ENCODE measurements at regions not wholly inside any gene's neighbourhood (a gene's known extent, or its start where the extent isn't known, plus 50 kb on each side); places are given as distances from the start of the nearest gene placed in this dataset.

- ATAC-seq = no peak
- Mint-ChIP-seq H3K4me1 (peaks cover 18% of the 10 kb centered on the region), H3K27me3 (no peaks in the 10 kb centered on the region), H3K4me3 (no peak overlapping the region), H3K27ac (no peak overlapping the region), H3K36me3 (no peaks in the 10 kb centered on the region), H3K9me3 (no peaks in the 10 kb centered on the region)
These were observed 166.5 kb upstream of the NR3C1 start for GRCh38 chr5:143569722-143570567.

- no peaks in the 10 kb centered on the region for H3K9me3 Mint-ChIP-seq
- no peak overlapping the region for H3K4me3 Mint-ChIP-seq
- no peak for ATAC-seq
- no peak overlapping the region for H3K27ac Mint-ChIP-seq
- H3K36me3 Mint-ChIP-seq = no peaks in the 10 kb centered on the region
- peaks cover 18% of the 10 kb centered on the region for H3K4me1 Mint-ChIP-seq
- H3K27me3 Mint-ChIP-seq = no peaks in the 10 kb centered on the region
These were observed 165.8 kb upstream of the NR3C1 start for GRCh38 chr5:143569213-143569701.

DNA sequence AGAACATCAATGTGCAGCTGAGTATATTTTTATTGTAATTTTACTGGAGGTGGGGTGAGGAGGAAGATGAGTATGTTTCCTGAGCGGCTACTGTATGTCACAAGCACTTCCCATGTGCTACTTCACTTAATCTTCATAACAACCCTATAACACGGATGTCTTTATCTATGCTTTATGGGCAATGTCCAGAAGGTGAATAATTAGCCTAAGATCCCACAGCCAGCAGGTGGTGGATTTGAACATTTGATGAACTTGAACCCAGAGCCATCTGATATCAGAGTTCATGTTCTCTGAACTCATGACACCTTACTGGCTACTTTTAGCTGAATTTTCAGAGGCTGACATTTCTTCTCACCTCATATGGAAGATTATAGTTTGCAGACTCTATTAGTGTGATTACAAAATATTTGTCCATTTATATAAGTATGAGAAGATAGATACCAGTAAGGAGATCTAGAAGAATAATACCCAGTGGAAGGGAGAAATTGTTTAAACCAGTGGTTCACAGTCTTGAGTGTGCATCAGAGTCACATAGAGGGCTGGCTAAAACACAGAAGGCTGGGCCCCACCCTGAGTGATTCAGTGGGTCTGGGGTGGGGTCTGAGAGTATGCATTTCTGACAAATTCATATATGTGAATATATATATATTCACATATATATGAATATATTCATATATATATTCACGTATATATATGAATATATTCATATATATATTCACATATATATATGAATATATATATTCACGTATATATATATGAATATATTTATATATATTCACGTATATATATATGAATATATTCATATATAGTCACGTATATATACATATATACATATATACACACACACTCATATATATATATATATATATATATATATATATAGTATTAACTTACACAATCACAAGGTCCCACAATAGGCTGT is 164.4 kb upstream of the NR3C1 start:
- Mint-ChIP-seq H3K4me3 (no peak overlapping the region), H3K36me3 (no peaks in the 10 kb centered on the region), H3K4me1 (peaks cover 20% of the 10 kb centered on the region), H3K27me3 (no peaks in the 10 kb centered on the region), H3K9me3 (no peaks in the 10 kb centered on the region), H3K27ac (peak overlapping the region; percentile 10)
- ATAC-seq = no peak

- no peaks in the 10 kb centered on the region for H3K9me3 Mint-ChIP-seq
- H3K36me3 Mint-ChIP-seq = no peaks in the 10 kb centered on the region
- peaks cover 28% of the 10 kb centered on the region for H3K4me1 Mint-ChIP-seq
- H3K4me3 Mint-ChIP-seq = no peak overlapping the region
- no peak overlapping the region for H3K27ac Mint-ChIP-seq
- H3K27me3 Mint-ChIP-seq = no peaks in the 10 kb centered on the region
- no peak for ATAC-seq
These were observed 162.7 kb upstream of the NR3C1 start for GRCh38 chr5:143566139-143566538.

GRCh38 chr5:143564417-143564816 is 160.9 kb upstream of the NR3C1 start:
- H3K27me3 Mint-ChIP-seq = no peaks in the 10 kb centered on the region
- ATAC-seq = peak; percentile 91

DNA sequence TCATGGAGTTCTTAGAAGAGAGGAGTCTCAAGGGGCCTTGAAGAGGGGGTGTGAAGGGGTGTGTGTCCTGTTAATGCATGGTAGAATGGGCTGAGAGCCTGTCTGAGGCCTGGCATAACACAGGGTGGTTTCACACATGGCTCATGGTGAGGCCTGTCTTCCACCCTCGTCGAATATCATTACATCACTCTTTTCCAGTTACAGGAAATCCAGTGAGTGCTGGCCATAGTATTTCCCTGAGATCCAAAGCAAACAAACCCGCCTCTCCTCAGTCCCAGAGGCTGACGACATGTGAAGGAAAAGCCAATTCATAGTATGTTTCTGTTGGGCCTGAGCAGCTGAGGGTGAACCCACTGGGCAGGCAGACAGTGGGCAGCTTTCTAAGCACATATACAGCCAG is 159.4 kb upstream of the NR3C1 start:
- H3K36me3 Mint-ChIP-seq = no peaks in the 10 kb centered on the region
- H3K27me3 Mint-ChIP-seq = no peaks in the 10 kb centered on the region
- H3K9me3 Mint-ChIP-seq = no peaks in the 10 kb centered on the region
- ATAC-seq = no peak
- H3K27ac Mint-ChIP-seq = no peak overlapping the region
- H3K4me1 Mint-ChIP-seq = peaks cover 22% of the 10 kb centered on the region
- H3K4me3 Mint-ChIP-seq = no peak overlapping the region

More at GRCh38 chr5:143564417-143564816, 160.9 kb upstream of the NR3C1 start:
- no peaks in the 10 kb centered on the region for H3K9me3 Mint-ChIP-seq
- no peak overlapping the region for H3K4me3 Mint-ChIP-seq
- no peaks in the 10 kb centered on the region for H3K36me3 Mint-ChIP-seq
- peaks cover 18% of the 10 kb centered on the region for H3K4me1 Mint-ChIP-seq
- H3K27ac Mint-ChIP-seq = no peak overlapping the region

DNA sequence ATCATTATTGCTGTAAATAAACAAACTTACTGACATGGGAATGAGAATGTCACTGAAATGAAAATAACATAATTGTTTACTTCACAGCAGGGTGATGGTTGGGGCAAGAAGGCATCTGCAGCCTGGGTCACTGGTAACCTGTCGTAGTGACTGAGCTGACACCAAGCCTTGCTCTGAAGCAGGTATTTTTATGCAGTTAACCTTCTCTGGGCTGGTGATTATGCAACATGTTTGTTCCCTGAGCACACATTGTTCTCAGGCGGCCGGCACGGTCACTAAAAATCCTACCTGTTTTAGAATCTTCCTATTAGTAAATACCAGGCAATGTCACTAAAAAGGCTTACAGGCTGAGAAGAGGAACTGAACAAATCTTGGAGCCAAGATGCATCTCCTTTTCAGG is 157.7 kb upstream of the NR3C1 start:
- Mint-ChIP-seq H3K27me3 (no peaks in the 10 kb centered on the region), H3K9me3 (no peaks in the 10 kb centered on the region), H3K4me1 (peaks cover 33% of the 10 kb centered on the region), H3K27ac (no peak overlapping the region), H3K36me3 (no peaks in the 10 kb centered on the region), H3K4me3 (no peak overlapping the region)
- ATAC-seq = no peak

- ATAC-seq = no peak
- Mint-ChIP-seq H3K27ac (no peak overlapping the region), H3K36me3 (no peaks in the 10 kb centered on the region), H3K4me1 (peaks cover 33% of the 10 kb centered on the region), H3K9me3 (no peaks in the 10 kb centered on the region), H3K4me3 (no peak overlapping the region), H3K27me3 (no peaks in the 10 kb centered on the region)
These were observed 156.9 kb upstream of the NR3C1 start for GRCh38 chr5:143560378-143560777.

GRCh38 chr5:143559586-143560109 is 156.2 kb upstream of the NR3C1 start:
- ATAC-seq = no peak
- Mint-ChIP-seq H3K4me1 (peaks cover 29% of the 10 kb centered on the region), H3K36me3 (no peaks in the 10 kb centered on the region)

DNA sequence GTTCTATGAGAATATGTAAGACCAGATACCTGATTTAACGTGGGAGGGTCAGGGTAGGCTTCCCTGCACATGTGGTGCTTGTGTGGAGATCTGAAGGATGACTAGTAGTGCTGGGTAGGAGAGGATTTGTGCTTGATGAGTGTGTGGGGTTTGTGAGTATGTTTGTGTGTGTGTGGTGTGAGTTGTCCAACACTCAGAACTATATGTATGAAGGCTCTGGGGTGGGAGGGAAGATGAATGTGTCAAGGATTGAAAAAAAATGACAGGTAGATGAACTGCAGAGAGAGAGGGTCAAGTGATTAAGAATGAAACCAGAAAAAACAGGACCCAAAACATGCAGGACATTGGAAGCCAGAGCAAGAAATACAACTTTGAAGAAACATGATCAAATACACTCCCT is 154.6 kb upstream of the NR3C1 start:
- Mint-ChIP-seq H3K4me3 (no peak overlapping the region), H3K27ac (no peak overlapping the region), H3K4me1 (peaks cover 22% of the 10 kb centered on the region), H3K9me3 (no peaks in the 10 kb centered on the region), H3K27me3 (no peaks in the 10 kb centered on the region), H3K36me3 (no peaks in the 10 kb centered on the region)
- ATAC-seq = no peak

More at GRCh38 chr5:143559586-143560109, 156.2 kb upstream of the NR3C1 start:
- Mint-ChIP-seq H3K27ac (no peak overlapping the region), H3K27me3 (no peaks in the 10 kb centered on the region), H3K9me3 (no peaks in the 10 kb centered on the region), H3K4me3 (no peak overlapping the region)

- no peak overlapping the region for H3K27ac Mint-ChIP-seq
- ATAC-seq = no peak
- no peaks in the 10 kb centered on the region for H3K27me3 Mint-ChIP-seq
- peaks cover 17% of the 10 kb centered on the region for H3K4me1 Mint-ChIP-seq
- no peaks in the 10 kb centered on the region for H3K36me3 Mint-ChIP-seq
- no peak overlapping the region for H3K4me3 Mint-ChIP-seq
- H3K9me3 Mint-ChIP-seq = no peaks in the 10 kb centered on the region
These were observed 153.8 kb upstream of the NR3C1 start for GRCh38 chr5:143557061-143557818.

DNA sequence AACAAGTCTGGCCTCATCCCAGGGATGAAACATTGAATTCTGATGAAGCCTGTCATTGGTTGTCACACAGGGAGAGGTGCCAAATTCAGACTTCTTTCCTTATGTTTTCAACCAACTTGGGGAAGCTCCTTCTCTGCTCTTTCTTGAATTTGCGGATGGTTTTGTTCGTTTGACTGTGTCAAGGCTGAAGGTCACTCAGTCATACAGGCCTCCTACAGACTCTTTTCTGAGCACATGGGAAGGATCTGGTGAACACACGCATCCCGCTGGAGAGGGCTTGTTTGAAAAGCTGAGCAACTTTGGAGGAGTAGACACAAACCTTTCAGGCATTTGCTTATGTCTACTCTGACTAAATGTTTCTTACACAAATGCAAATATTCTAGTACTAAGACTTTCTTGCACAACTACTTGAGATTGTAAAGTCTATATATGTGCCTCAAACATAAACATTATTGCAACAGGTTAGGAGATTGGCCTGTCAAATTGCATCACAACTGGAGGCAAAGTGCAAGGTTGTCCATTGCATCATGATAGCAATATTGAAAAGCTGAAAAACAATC is 151.5 kb upstream of the NR3C1 start:
- peaks cover 14% of the 10 kb centered on the region for H3K4me1 Mint-ChIP-seq
- H3K27ac Mint-ChIP-seq = no peak overlapping the region
- H3K4me3 Mint-ChIP-seq = no peak overlapping the region
- H3K27me3 Mint-ChIP-seq = no peaks in the 10 kb centered on the region
- H3K36me3 Mint-ChIP-seq = no peaks in the 10 kb centered on the region
- ATAC-seq = no peak
- H3K9me3 Mint-ChIP-seq = no peaks in the 10 kb centered on the region

DNA sequence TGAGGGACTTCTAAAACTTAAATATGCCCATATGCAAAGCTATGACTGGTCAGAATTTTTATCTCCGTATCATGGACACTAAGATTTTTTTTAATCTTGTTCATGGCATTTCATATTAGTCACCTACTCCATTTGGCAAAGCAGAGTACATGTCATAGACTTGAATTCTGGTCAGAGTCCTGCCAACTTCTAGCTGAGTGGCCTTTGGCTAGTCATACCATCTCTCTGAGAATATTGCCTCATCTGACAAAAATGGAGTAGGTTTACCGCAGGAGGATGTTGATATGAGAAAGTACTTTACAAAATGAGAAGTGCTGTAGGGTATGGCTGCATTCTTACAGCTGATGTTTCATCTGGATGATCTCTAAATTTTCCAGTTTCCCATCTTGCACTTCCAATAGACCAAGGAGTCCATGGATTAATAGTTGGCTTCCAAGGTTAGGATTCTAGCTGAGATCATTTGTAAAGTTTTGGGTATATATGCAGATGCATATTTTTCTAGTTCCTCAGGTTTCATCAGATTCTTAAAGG is 150.8 kb upstream of the NR3C1 start:
- Mint-ChIP-seq H3K4me3 (no peak overlapping the region), H3K4me1 (peaks cover 14% of the 10 kb centered on the region), H3K27ac (no peak overlapping the region), H3K36me3 (no peaks in the 10 kb centered on the region), H3K27me3 (no peaks in the 10 kb centered on the region), H3K9me3 (peaks cover under 1% of the 10 kb centered on the region)
- no peak for ATAC-seq

GRCh38 chr5:143552680-143553079 is 149.2 kb upstream of the NR3C1 start:
- no peak overlapping the region for H3K27ac Mint-ChIP-seq
- H3K9me3 Mint-ChIP-seq = peaks cover 6% of the 10 kb centered on the region
- H3K4me3 Mint-ChIP-seq = no peak overlapping the region
- H3K36me3 Mint-ChIP-seq = no peaks in the 10 kb centered on the region
- ATAC-seq = no peak
- H3K4me1 Mint-ChIP-seq = peaks cover 8% of the 10 kb centered on the region
- H3K27me3 Mint-ChIP-seq = no peaks in the 10 kb centered on the region

Data from stimulated activated memory B cell treated with anti-CD40 and anti-IgM and Interleukin-4, amounts not matched to agents 10 μg/mL and 1 μg/mL and 100 μg/mL, for 72 hours (primary cell).